NCI-H748 (cell line): ENCODE measurements at regions not wholly inside any gene's neighbourhood (a gene's known extent, or its start where the extent isn't known, plus 50 kb on each side); places are given as distances from the start of the nearest gene placed in this dataset.

Source experiments
- DNase-seq: peaks from one replicate; lab custom pipeline; 2025; ENCODE audit not compliant: unreplicated experiment; lab: John Stamatoyannopoulos, UW

GRCh38 chr2:47620770-47621437, 50.1 kb upstream of the KCNK12 start:
- no peak for DNase-seq
